SK-N-SH (cell line): ENCODE measurements at regions not wholly inside any gene's neighbourhood (a gene's known extent, or its start where the extent isn't known, plus 50 kb on each side); places are given as distances from the start of the nearest gene placed in this dataset.

Experiments used
- CTCF ChIA-PET: fragments of 300-600, 350-600 bp; formaldehyde crosslinking; extraction: SDS; loops from one replicate; lab custom pipeline; 2021; lab: Yijun Ruan, JAX
- POLR2A ChIA-PET: fragments of 350-600 bp; sonication (Branson Sonifier 250); formaldehyde crosslinking; extraction: SDS; loops from one replicate; lab custom pipeline; 2020; ENCODE audit warnings: antibody characterized with exemption, inconsistent platforms; lab: Yijun Ruan, JAX
- DNase-seq: peaks from one replicate; pipeline ENCODE4 v3.0.0; 2012
- H2AFZ ChIP-seq: fragments of 200-600 bp; sonication (generic); 2 replicates; pipeline ENCODE4 v1.8.1; 2016; ENCODE audit warnings: antibody characterized with exemption, mild to moderate bottlenecking, low read depth
- H3F3A ChIP-seq: fragments of 200-600 bp; sonication (generic); replicated peaks from 2 replicates; pipeline ENCODE3; 2016; ENCODE audit warnings: antibody characterized with exemption, mild to moderate bottlenecking; ENCODE audit not compliant: insufficient read depth
- H3K27ac ChIP-seq, 2 experiments: fragments of 200-500 bp in 1 of 2; fragments of 200-600 bp in 1 of 2; sonication (Bioruptor generic) in 1 of 2; sonication (generic), shearing (Covaris generic) in 1 of 2; 2 replicates each; pipeline versions ENCODE4 v1.5.1 to v1.6.1; 2014 to 2016; ENCODE audit warnings: low read depth in 2 of 2, inconsistent platforms in 1 of 2, low read length in 1 of 2, mild to moderate bottlenecking in 1 of 2, mixed read lengths in 1 of 2
- H3K27me3 ChIP-seq: fragments of 200-600 bp; sonication (generic), shearing (Covaris generic); 2 replicates; pipeline ENCODE4 v1.6.1; 2016; ENCODE audit warnings: mixed run types; ENCODE audit not compliant: insufficient read depth
- H3K36me3 ChIP-seq, 2 experiments: fragments of 200-500 bp in 1 of 2; fragments of 200-600 bp in 1 of 2; sonication (Bioruptor generic) in 1 of 2; sonication (generic) in 1 of 2; replicated peaks in 1 of 2; 2 replicates each; pipeline versions ENCODE3 to v1.5.1; 2014 to 2016; ENCODE audit warnings: low read length in 1 of 2, mild to moderate bottlenecking in 1 of 2; ENCODE audit not compliant: insufficient read depth in 2 of 2, control insufficient read depth in 1 of 2
- H3K4me1 ChIP-seq, 2 experiments: fragments of 200-500 bp in 1 of 2; fragments of 200-600 bp in 1 of 2; sonication (Bioruptor generic) in 1 of 2; sonication (generic), shearing (Covaris generic) in 1 of 2; 2 replicates each; pipeline versions ENCODE4 v1.5.1 to v1.6.1; 2014 to 2016; ENCODE audit warnings: low read depth in 1 of 2, low read length in 1 of 2, mixed run types in 1 of 2; ENCODE audit not compliant: insufficient read depth in 2 of 2, control insufficient read depth in 1 of 2
- H3K4me2 ChIP-seq: fragments of 200-600 bp; sonication (generic), shearing (Covaris generic); 2 replicates; pipeline ENCODE4 v1.6.1; 2017; ENCODE audit warnings: mixed run types
- H3K4me3 ChIP-seq, 2 experiments: fragments of 200-500 bp in 1 of 2; fragments of 200-600 bp in 1 of 2; sonication (Bioruptor generic) in 1 of 2; sonication (generic), shearing (Covaris generic) in 1 of 2; 2 replicates each; pipeline versions ENCODE4 v1.5.1 to v1.8.1; 2014 to 2016; ENCODE audit warnings: low read depth in 2 of 2, inconsistent platforms in 1 of 2, low read length in 1 of 2, mild to moderate bottlenecking in 1 of 2, mixed read lengths in 1 of 2, moderate library complexity in 1 of 2
- H3K79me2 ChIP-seq: fragments of 200-600 bp; sonication (generic); 2 replicates; pipeline ENCODE4 v1.8.1; 2017; ENCODE audit warnings: mild to moderate bottlenecking; ENCODE audit not compliant: insufficient read depth
- H3K9ac ChIP-seq: fragments of 200-600 bp; sonication (generic); 2 replicates; pipeline ENCODE4 v1.6.1; 2017; ENCODE audit warnings: mixed run types
- H3K9me2 ChIP-seq: fragments of 200-600 bp; sonication (generic); 2 replicates; pipeline ENCODE4 v1.6.1; 2017; ENCODE audit warnings: mixed run types
- H3K9me3 ChIP-seq: fragments of 200-600 bp; sonication (generic); 2 replicates; pipeline ENCODE4 v1.6.1; 2017; ENCODE audit warnings: mixed run types, mild to moderate bottlenecking, moderate library complexity
- H4K20me1 ChIP-seq: fragments of 200-600 bp; sonication (generic); 2 replicates; pipeline ENCODE4 v1.6.1; 2017; ENCODE audit warnings: mild to moderate bottlenecking, mixed run types; ENCODE audit not compliant: insufficient read depth
- EZH2phosphoT487 ChIP-seq: fragments of 200-600 bp; sonication (generic); IDR thresholded peaks from 2 replicates; pipeline ENCODE4 v1.6.1; 2017; ENCODE audit warnings: low read depth, mixed run types, mild to moderate bottlenecking, antibody characterized with exemption, moderate library complexity, borderline replicate concordance
- FOSL2 ChIP-seq: IDR thresholded peaks from 2 replicates; pipeline ENCODE4 v1.4.0; 2012; ENCODE audit warnings: low read depth, mild to moderate bottlenecking, moderate library complexity, borderline replicate concordance
- GABPA ChIP-seq: IDR thresholded peaks from 2 replicates; pipeline ENCODE4 v1.4.0; 2012; ENCODE audit warnings: low read depth, mild to moderate bottlenecking
- GATA2 ChIP-seq: sonication (generic); formaldehyde crosslinking; IDR thresholded peaks from 2 replicates; pipeline ENCODE4 v1.5.0; 2020; ENCODE audit warnings: mild to moderate bottlenecking, missing genetic modification reagents
- MAX ChIP-seq: IDR thresholded peaks from 2 replicates; pipeline ENCODE4 v1.4.0; 2012; ENCODE audit warnings: low read depth
- MEF2A ChIP-seq: IDR thresholded peaks from 2 replicates; pipeline ENCODE4 v1.4.0; 2012; ENCODE audit warnings: low read depth, borderline replicate concordance
- MXI1 ChIP-seq: IDR thresholded peaks from 2 replicates; pipeline ENCODE4 v1.6.1; 2012; ENCODE audit warnings: mild to moderate bottlenecking, low read depth, low read length, improper control_type of control experiment
- NFIC ChIP-seq: IDR thresholded peaks from 2 replicates; pipeline ENCODE4 v1.4.0; 2012; ENCODE audit warnings: borderline replicate concordance
- NRF1 ChIP-seq: IDR thresholded peaks from 2 replicates; pipeline ENCODE4 v1.6.1; 2012; ENCODE audit warnings: low read depth, mild to moderate bottlenecking, low read length
- RAD21 ChIP-seq: IDR thresholded peaks from 2 replicates; pipeline ENCODE4 v1.6.1; 2012; ENCODE audit warnings: mild to moderate bottlenecking, low read length
- RCOR1 ChIP-seq: fragments of 150-350 bp; IDR thresholded peaks from 2 replicates; pipeline ENCODE4 v1.6.1; 2017; ENCODE audit warnings: antibody characterized with exemption, low read length
- REST ChIP-seq: IDR thresholded peaks from 2 replicates; pipeline ENCODE4 v1.6.1; 2012; ENCODE audit warnings: mild to moderate bottlenecking, low read depth, low read length, moderate library complexity
- RFX5 ChIP-seq: IDR thresholded peaks from 2 replicates; pipeline ENCODE4 v1.6.1; 2012; ENCODE audit warnings: mild to moderate bottlenecking, improper control_type of control experiment, low read length
- RXRA ChIP-seq: IDR thresholded peaks from 2 replicates; pipeline ENCODE4 v1.4.0; 2012; ENCODE audit warnings: low read depth, mild to moderate bottlenecking, borderline replicate concordance
- SIN3A ChIP-seq: IDR thresholded peaks from 2 replicates; pipeline ENCODE4 v1.6.1; 2012; ENCODE audit warnings: low read depth, mild to moderate bottlenecking, low read length, moderate library complexity, borderline replicate concordance
- TAF1 ChIP-seq: IDR thresholded peaks from 2 replicates; pipeline ENCODE4 v1.6.1; 2012; ENCODE audit warnings: low read depth, mild to moderate bottlenecking, low read length, moderate library complexity, borderline replicate concordance
- TCF12 ChIP-seq: IDR thresholded peaks from 2 replicates; pipeline ENCODE4 v1.4.0; 2012
- TEAD4 ChIP-seq: IDR thresholded peaks from 2 replicates; pipeline ENCODE4 v1.4.0; 2012; ENCODE audit warnings: mild to moderate bottlenecking, borderline replicate concordance; ENCODE audit not compliant: insufficient read depth
- USF1 ChIP-seq: IDR thresholded peaks from 2 replicates; pipeline ENCODE4 v1.4.0; 2012; ENCODE audit warnings: low read depth, borderline replicate concordance
- USF2 ChIP-seq: fragments of 150-350 bp; IDR thresholded peaks from 2 replicates; pipeline ENCODE4 v1.6.1; 2017; ENCODE audit warnings: antibody characterized with exemption, low read length, low read depth, borderline replicate concordance
- WGBS: methylation state at CpG from one replicate; pipeline ENCODE4 v1.1.6; 2017; ENCODE audit warnings: low lambda C conversion rate; 5-methylcytosine and 5-hydroxymethylcytosine counted together
- TF ChIP-seq, protein P1 (sequence below): fragments of 200-600 bp; sonication (generic); IDR thresholded peaks from 2 replicates; pipeline ENCODE4 v1.6.1; 2017; ENCODE audit warnings: antibody characterized with exemption, mild to moderate bottlenecking, moderate library complexity
- TF ChIP-seq, protein P2 (sequence below): fragments of 150-350 bp; IDR thresholded peaks from 2 replicates; pipeline ENCODE4 v1.6.1; 2016; ENCODE audit warnings: mild to moderate bottlenecking, low read depth, low read length

GRCh38 chr15:96600350-96600749 lies 269.9 kb downstream of the NR2F2 start:
- Histone ChIP-seq H3K4me1 (no peaks in the 10 kb centered on the region; a peak in 1 of 4 replicates), H4K20me1 (no peaks in the 10 kb centered on the region), H3K9me3 (no peaks in the 10 kb centered on the region), H3K4me2 (no peak overlapping the region), H3K9ac (no peak overlapping the region), H3K79me2 (no peaks in the 10 kb centered on the region), H3K4me3 (no peak overlapping the region), H3K36me3 (no peaks in the 10 kb centered on the region), H3K27ac (no peak overlapping the region), H3K27me3 (no peaks in the 10 kb centered on the region), H3K9me2 (no peaks in the 10 kb centered on the region), H3F3A (no peaks in the 10 kb centered on the region), H2AFZ (no peak overlapping the region)
- no peak for DNase-seq
- ChIA-PET CTCF (no interaction called here), POLR2A (no interaction called here)
- no peak for TF ChIP-seq TEAD4
- no peak for TF ChIP-seq TCF12
- TF ChIP-seq, protein P1, sequence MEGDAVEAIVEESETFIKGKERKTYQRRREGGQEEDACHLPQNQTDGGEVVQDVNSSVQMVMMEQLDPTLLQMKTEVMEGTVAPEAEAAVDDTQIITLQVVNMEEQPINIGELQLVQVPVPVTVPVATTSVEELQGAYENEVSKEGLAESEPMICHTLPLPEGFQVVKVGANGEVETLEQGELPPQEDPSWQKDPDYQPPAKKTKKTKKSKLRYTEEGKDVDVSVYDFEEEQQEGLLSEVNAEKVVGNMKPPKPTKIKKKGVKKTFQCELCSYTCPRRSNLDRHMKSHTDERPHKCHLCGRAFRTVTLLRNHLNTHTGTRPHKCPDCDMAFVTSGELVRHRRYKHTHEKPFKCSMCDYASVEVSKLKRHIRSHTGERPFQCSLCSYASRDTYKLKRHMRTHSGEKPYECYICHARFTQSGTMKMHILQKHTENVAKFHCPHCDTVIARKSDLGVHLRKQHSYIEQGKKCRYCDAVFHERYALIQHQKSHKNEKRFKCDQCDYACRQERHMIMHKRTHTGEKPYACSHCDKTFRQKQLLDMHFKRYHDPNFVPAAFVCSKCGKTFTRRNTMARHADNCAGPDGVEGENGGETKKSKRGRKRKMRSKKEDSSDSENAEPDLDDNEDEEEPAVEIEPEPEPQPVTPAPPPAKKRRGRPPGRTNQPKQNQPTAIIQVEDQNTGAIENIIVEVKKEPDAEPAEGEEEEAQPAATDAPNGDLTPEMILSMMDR, result no peak
- TF ChIP-seq, protein P2, sequence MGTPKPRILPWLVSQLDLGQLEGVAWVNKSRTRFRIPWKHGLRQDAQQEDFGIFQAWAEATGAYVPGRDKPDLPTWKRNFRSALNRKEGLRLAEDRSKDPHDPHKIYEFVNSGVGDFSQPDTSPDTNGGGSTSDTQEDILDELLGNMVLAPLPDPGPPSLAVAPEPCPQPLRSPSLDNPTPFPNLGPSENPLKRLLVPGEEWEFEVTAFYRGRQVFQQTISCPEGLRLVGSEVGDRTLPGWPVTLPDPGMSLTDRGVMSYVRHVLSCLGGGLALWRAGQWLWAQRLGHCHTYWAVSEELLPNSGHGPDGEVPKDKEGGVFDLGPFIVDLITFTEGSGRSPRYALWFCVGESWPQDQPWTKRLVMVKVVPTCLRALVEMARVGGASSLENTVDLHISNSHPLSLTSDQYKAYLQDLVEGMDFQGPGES, result no peak
- TF ChIP-seq SIN3A, result no peak
- TF ChIP-seq RFX5, result no peak
- no peak for TF ChIP-seq TAF1
- no peak for TF ChIP-seq RAD21
- TF ChIP-seq MXI1, result no peak
- TF ChIP-seq USF2, result no peak
- TF ChIP-seq GABPA, result no peak
- no peak for TF ChIP-seq GATA2
- no peak for TF ChIP-seq NFIC
- TF ChIP-seq RCOR1, result no peak
- 35% methylated on average over 4 of the region's 4 CpGs for WGBS

- ChIA-PET POLR2A (no interaction called here), CTCF (no interaction called here)
- no peaks in the 10 kb centered on the region for H3K9me2 ChIP-seq
- no peak for DNase-seq
- H4K20me1 ChIP-seq, result no peaks in the 10 kb centered on the region
- H3K4me2 ChIP-seq, result no peak overlapping the region
- H2AFZ ChIP-seq, result no peak overlapping the region
- no peak overlapping the region for H3K27ac ChIP-seq
- H3K36me3 ChIP-seq, result no peaks in the 10 kb centered on the region
- no peak overlapping the region for H3K4me3 ChIP-seq
- H3K79me2 ChIP-seq, result no peaks in the 10 kb centered on the region
- no peaks in the 10 kb centered on the region for H3K4me1 ChIP-seq
- H3F3A ChIP-seq, result no peaks in the 10 kb centered on the region
- 35% methylated on average over 6 of the region's 6 CpGs for WGBS
- no peaks in the 10 kb centered on the region for H3K27me3 ChIP-seq
- H3K9ac ChIP-seq, result no peak overlapping the region
- peaks cover 7% of the 10 kb centered on the region; the same call in 1 of the 2 replicates for H3K9me3 ChIP-seq
- TF ChIP-seq MAX, result no peak
- no peak for TF ChIP-seq FOSL2
- no peak for TF ChIP-seq RXRA
- TF ChIP-seq MEF2A, result no peak
- no peak for TF ChIP-seq MXI1
- no peak for TF ChIP-seq EZH2phosphoT487
- TF ChIP-seq REST, result no peak
- no peak for TF ChIP-seq NRF1
- TF ChIP-seq USF1, result no peak
- no peak for TF ChIP-seq RAD21
Observed at GRCh38 chr15:96606617-96607016, 276.1 kb downstream of the NR2F2 start.
